Chondrocyte (in vitro differentiated cells): ENCODE measurements at regions not wholly inside any gene's neighbourhood (a gene's known extent, or its start where the extent isn't known, plus 50 kb on each side); places are given as distances from the start of the nearest gene placed in this dataset.

ENCODE experiments used
- DNase-seq: peaks from one replicate; pipeline ENCODE4 v3.0.0; 2021; ENCODE audit warnings: mixed read lengths, low spot score
- H3K27ac Mint-ChIP-seq: one replicate; pipeline ENCODE4 v1.8.0; 2021; ENCODE audit warnings: mild to moderate bottlenecking, moderate library complexity, mixed read lengths; ENCODE audit not compliant: unreplicated experiment
- H3K27me3 Mint-ChIP-seq: 2 replicates; pipeline ENCODE4 v1.8.0; 2021; ENCODE audit warnings: low read depth, mixed read lengths
- H3K36me3 Mint-ChIP-seq: 2 replicates; pipeline ENCODE4 v1.8.0; 2021; ENCODE audit warnings: low read depth, mixed read lengths
- H3K4me1 Mint-ChIP-seq: 2 replicates; pipeline ENCODE4 v1.8.0; 2021; ENCODE audit warnings: low read depth, mild to moderate bottlenecking, mixed read lengths
- H3K4me3 Mint-ChIP-seq: one replicate; pipeline ENCODE4 v1.8.0; 2021; ENCODE audit warnings: mild to moderate bottlenecking, moderate library complexity, mixed read lengths; ENCODE audit not compliant: unreplicated experiment
- H3K9me3 Mint-ChIP-seq: 2 replicates; pipeline ENCODE4 v1.8.0; 2021; ENCODE audit warnings: low read depth, mixed read lengths
- TF ChIP-seq, protein P1 (sequence below): fragments of 200-600 bp; sonication (generic); IDR thresholded peaks from 2 replicates; pipeline ENCODE4 v1.5.0; 2021; ENCODE audit warnings: antibody characterized with exemption, mild to moderate bottlenecking, moderate library complexity

DNA sequence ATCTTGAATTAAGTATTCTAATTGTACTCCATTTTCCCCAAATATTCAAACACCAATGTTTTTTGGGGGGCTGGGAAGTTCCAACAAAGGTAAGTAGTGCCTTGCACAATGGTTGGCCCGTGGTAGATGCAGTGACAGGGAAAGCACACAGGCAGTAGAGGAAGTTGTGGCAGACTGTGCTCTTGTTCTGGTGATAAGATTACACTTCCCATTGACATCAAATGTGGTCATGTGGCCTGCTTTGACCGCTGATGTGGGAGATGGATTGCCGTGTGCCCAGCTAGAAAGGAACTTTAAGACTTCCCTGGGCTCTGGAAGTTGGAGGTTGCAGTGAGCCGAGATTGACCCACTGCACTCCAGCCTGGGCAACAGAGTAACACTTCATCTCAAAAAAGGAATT is 223.8 kb downstream of the VRK1 start:
- no peaks in the 10 kb centered on the region for H3K4me1 Mint-ChIP-seq
- TF ChIP-seq, protein P1, sequence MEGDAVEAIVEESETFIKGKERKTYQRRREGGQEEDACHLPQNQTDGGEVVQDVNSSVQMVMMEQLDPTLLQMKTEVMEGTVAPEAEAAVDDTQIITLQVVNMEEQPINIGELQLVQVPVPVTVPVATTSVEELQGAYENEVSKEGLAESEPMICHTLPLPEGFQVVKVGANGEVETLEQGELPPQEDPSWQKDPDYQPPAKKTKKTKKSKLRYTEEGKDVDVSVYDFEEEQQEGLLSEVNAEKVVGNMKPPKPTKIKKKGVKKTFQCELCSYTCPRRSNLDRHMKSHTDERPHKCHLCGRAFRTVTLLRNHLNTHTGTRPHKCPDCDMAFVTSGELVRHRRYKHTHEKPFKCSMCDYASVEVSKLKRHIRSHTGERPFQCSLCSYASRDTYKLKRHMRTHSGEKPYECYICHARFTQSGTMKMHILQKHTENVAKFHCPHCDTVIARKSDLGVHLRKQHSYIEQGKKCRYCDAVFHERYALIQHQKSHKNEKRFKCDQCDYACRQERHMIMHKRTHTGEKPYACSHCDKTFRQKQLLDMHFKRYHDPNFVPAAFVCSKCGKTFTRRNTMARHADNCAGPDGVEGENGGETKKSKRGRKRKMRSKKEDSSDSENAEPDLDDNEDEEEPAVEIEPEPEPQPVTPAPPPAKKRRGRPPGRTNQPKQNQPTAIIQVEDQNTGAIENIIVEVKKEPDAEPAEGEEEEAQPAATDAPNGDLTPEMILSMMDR, result no peak
- H3K27me3 Mint-ChIP-seq, result no peaks in the 10 kb centered on the region
- H3K36me3 Mint-ChIP-seq, result no peaks in the 10 kb centered on the region
- H3K4me3 Mint-ChIP-seq, result no peak overlapping the region
- no peak for DNase-seq
- peaks cover 6% of the 10 kb centered on the region for H3K9me3 Mint-ChIP-seq
- H3K27ac Mint-ChIP-seq, result no peak overlapping the region

DNA sequence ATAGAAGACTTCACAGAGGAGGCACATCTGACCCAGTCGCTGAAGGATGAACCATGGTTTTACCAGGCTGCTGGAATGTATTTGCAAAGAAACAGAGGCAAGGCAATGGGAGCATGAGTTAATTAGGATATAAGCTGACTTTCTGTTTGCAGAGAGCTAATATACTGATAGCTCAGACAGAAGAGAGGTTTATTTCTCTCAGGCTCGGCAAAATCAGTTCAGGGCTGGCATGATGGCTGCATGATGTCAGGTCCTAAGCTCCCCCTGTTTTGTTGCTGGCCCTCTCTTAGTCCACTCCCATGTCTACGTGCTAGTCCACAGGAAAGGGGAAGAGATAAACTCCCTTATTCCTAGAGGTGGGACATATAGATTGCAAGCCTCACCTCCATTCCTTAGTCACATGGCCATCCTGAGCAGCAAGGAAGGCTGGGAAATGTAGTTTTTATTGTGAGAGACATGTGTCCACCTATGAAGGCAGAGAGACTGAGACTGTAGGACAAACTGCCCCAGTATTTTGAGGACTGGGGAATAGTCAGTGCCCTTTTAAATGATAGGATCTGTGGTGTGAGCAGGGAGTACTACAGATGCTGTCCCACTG is 224.5 kb downstream of the VRK1 start:
- Mint-ChIP-seq H3K36me3 (no peaks in the 10 kb centered on the region), H3K27ac (no peak overlapping the region), H3K9me3 (peaks cover 6% of the 10 kb centered on the region), H3K4me3 (no peak overlapping the region), H3K27me3 (no peaks in the 10 kb centered on the region), H3K4me1 (no peaks in the 10 kb centered on the region)
- DNase-seq, result no peak
- TF ChIP-seq, protein P1, result no peak

DNA sequence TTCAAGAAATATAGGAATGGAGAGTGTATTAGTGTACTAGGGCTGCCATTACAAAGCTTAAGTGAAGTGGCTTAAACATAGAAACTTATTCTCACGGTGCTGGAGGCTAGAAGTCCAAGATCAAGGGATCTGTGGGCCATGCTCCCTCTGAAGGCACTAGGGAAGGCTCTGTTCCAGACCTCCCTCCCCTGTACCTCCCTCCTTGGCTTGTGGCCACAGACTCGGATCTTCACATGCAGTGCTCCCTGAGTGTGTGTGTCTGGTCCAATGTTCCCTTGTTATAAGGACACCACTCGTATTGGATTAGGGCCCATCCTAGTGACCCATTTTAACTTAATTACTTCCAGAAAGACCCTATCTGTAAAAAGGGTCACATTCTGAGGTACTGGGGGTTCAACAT is 225.6 kb downstream of the VRK1 start:
- Mint-ChIP-seq H3K27me3 (no peaks in the 10 kb centered on the region), H3K36me3 (no peaks in the 10 kb centered on the region), H3K4me3 (no peak overlapping the region), H3K9me3 (peaks cover 6% of the 10 kb centered on the region), H3K4me1 (no peaks in the 10 kb centered on the region), H3K27ac (no peak overlapping the region)
- TF ChIP-seq, protein P1, result no peak
- DNase-seq, result no peak

DNA sequence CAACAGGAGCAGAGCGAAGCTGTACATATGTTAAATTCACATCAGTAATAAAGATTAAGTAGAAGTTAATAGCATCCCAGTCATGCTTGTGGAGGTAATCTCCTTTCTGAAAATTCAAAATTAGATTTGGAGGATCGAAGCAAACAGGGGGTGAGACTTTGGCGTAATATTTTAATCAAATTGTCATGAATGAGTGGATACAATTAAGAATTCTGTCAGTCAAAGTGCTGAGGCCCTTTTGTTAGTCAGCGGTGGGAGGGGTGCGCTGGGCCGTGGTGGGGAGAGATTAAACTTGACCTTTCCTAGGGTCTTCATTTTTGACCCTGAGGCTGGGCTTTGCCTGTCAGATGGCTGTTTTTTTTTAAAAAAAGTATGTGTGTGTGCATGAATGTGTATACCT is 226.7 kb downstream of the VRK1 start:
- no peak overlapping the region for H3K4me3 Mint-ChIP-seq
- H3K4me1 Mint-ChIP-seq, result no peaks in the 10 kb centered on the region
- no peak for DNase-seq
- TF ChIP-seq, protein P1, result no peak
- no peaks in the 10 kb centered on the region for H3K36me3 Mint-ChIP-seq
- H3K27me3 Mint-ChIP-seq, result no peaks in the 10 kb centered on the region
- no peak overlapping the region for H3K27ac Mint-ChIP-seq
- peaks cover 3% of the 10 kb centered on the region for H3K9me3 Mint-ChIP-seq

DNA sequence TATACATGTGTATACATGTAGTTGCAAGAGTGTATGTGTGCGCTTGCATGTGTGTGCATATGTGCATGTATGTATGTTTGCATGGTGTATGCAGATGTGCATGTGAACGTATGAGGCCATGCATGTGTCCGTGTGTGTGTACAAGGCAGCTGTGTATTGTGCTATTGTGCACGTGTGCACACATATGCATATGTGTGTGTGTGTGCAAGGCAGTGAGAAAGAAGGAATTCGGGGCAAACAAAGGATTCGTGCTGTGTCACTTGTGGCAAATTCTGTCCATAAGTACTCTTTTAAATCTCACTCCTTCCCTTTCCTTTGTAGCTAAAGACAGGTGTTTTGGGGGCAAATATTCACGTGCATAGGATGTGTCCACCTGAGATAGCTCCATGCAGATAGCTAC is 227.1 kb downstream of the VRK1 start:
- H3K9me3 Mint-ChIP-seq, result peaks cover 3% of the 10 kb centered on the region
- H3K36me3 Mint-ChIP-seq, result no peaks in the 10 kb centered on the region
- no peak overlapping the region for H3K27ac Mint-ChIP-seq
- no peak overlapping the region for H3K4me3 Mint-ChIP-seq
- TF ChIP-seq, protein P1, result no peak
- DNase-seq, result no peak
- H3K4me1 Mint-ChIP-seq, result no peaks in the 10 kb centered on the region
- no peaks in the 10 kb centered on the region for H3K27me3 Mint-ChIP-seq
